ENCODE measurements at regions not wholly inside any gene's neighbourhood (a gene's known extent, or its start where the extent isn't known, plus 50 kb on each side); places are given as distances from the start of the nearest gene placed in this dataset.

DNA sequence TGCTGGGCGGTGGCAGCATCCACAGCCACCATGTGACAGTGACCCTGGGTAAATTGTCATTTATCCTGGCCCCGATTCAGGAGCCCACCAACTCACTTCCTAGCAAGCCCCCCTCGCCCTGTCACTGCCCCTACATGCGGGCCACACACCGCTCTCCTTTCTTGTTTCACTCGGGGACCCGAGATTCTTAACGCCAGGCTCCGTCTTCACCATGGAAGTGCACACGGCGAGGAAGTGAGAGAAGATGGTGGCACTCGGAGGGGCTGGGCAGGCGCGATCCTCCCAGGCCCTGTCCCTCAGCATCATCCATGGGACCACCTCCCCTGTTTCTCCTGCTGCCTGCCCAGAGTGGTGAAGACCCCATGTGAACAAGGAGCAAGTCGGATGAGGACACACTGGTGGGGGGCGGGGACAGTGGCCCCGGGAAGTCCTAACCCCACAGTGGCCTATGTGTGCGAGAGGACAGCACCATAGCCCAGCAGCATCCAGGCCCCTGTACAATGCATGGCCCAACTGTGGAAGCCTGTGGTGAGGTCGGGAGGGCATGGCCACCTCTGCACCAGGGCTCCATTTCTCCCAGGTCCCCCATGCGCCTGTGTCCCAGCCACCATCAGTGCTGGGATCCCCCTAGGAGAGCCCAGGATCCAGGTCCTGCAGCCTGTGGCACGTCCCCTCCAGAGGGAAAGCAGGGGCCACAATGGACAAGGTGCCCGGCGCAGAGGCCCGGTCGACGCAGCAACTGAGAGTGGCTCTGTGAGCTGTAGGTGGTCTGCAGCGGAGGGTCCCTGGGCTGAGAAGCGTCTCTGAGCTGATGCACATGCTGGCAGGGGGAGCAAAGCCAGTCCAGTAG lies 262.8 kb downstream of the BRD1 start:
- no peak for ATAC-seq

DNA sequence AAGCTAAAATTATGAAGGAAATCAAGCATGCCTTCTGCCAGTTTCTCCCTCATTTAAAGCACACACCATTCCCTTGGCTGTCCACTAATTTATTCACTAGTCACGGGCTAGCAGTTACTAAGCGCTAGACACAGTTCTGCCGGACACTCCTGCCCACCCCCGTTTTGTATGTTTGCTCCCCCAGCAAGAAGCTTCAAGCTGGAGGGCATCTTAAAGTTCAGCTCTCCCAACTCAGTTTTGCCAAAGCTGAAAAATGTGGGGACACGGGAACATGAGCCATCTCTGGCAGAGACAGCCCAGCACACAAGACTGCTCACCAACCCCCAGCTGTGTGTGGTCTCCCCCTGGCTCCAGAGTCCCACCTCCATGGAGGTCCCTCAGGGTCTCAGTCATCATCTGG lies 263.6 kb downstream of the BRD1 start:
- ATAC-seq = no peak

DNA sequence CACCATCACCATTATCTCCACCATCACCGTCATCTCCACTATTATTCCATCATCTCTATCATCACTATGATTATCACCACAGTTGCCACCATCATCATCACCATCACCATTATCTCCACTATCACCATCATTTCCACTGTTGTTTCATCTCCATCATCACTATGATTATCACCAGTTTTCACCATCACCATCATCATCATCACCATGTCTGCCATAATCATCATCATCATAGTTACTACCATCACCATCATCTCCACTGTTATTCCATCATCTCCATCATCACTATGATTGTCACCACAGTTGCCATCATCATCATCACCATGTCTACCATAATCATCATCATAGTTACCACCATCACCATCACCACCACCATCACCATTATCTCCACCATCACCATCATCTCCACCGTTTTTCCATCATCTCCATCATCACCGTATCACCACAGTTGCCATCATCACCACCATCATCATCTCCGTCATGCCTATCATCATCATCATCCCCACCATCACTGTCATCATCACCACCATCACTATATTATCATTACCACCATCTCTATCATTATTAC lies 264.9 kb downstream of the BRD1 start:
- no peak for ATAC-seq

GRCh38 chr22:49561976-49562375 lies 265.7 kb downstream of the BRD1 start:
- ATAC-seq = no peak

DNA sequence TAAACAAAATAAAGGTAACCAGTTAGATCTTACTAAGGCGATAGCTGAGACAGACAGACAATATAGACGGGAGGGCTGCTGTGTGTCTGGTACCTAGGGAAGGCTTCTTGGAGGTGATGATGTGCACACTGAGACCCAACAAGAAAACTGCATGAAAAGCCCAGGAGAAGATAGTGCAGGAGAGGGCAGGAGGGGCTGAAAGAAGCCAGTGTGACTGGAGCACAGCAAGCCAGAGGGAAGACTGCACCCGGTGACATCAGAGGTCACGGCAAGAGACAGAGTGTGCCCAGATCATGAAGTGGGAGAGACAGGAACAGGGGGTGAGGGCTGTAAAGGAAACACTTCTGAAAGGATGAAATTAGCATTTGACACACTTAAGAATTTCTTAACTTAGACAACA lies 266.3 kb downstream of the BRD1 start:
- ATAC-seq = no peak

DNA sequence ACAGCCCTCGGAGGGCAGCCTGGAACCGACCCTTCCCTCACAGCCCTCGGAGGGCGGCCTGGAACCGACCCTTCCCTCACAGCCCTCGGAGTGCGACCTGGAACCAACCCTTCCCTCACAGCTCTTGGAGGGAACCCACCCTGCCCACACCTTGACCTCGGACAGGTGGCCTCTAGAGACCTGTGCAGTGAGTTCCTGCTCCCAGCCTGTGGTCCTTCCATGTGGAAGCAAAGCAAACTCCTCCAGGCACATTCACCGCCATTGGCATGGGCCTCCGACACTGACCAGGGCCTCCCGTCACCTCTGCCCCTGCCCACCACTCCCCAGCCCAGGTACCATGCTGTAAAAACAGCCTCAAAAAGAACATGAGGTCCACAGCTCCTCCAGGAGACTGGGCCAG lies 272.1 kb downstream of the BRD1 start:
- ATAC-seq = no peak

- ATAC-seq = no peak
Observed at GRCh38 chr22:49554741-49555140, 272.9 kb downstream of the BRD1 start.

- no peak for ATAC-seq
Observed at GRCh38 chr22:49554296-49554625, 273.4 kb downstream of the BRD1 start.

GRCh38 chr22:49553518-49554295 lies 274.0 kb downstream of the BRD1 start:
- no peak for ATAC-seq

- ATAC-seq = no peak
Observed at GRCh38 chr22:49553076-49553475, 274.6 kb downstream of the BRD1 start.

GRCh38 chr22:49551897-49552614 lies 275.6 kb downstream of the BRD1 start:
- no peak for ATAC-seq

DNA sequence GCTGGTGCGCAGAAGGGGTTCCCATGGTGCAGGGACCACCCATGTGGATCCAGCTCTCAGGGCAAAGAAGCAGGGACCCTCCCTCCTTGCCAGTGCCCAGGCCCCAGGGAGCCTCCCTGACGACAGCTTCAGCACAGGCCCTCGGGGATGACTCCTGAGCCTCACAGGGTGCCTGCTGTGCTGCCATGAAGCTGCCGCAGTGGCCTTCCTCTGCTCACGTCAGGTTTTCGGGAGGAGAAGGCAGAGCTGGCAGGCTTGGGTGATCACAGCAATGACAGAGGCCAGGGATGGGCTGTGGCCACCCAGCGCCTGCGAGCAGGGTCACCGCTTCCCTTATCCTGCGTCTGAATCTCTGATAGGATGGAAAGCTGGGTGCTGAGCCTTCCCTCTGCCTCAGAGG lies 276.2 kb downstream of the BRD1 start:
- ATAC-seq = no peak

DNA sequence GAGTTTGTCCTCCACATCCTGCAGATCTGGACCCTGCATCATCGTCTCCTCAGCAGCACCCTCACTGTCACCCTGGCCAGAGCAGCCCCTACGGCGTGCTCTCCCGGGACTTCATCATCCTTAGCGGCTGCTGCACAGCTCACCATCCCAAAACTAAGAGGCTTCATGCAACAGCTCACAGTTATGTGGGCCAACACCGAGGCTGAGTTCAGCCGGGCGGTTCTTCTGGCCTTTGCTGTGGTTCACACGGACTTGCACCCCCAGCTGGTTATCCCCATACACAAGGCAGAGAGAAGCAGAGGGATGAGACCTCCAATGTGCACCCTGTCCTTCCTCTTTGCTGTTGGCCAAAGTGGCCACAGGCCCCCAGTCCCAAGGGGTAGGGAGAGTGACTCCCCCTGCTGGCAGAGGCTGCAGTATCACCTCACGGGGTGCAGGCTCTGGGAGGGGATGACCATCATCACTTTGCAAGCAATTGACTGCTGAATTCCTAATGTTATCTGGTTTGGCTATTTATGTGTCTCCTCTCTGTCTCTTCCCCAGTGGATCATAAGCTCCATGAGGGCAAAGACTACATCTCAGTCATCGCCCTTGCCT lies 276.8 kb downstream of the BRD1 start:
- no peak for ATAC-seq

DNA sequence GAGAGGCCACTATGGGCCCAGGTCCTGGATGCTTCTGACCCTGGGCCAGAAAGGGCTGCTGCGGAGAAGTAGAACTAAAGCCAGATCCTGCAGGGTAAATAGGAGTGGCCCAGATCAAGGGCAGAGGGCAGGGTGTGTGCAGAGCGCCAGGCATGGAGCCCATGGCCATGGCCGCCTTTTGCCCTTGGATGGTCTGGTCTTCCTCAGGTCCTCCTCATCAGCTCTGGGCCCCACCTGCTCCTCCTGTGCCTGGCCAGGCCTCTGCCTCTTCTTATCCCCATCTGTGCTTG lies 277.6 kb downstream of the BRD1 start:
- no peak for ATAC-seq

DNA sequence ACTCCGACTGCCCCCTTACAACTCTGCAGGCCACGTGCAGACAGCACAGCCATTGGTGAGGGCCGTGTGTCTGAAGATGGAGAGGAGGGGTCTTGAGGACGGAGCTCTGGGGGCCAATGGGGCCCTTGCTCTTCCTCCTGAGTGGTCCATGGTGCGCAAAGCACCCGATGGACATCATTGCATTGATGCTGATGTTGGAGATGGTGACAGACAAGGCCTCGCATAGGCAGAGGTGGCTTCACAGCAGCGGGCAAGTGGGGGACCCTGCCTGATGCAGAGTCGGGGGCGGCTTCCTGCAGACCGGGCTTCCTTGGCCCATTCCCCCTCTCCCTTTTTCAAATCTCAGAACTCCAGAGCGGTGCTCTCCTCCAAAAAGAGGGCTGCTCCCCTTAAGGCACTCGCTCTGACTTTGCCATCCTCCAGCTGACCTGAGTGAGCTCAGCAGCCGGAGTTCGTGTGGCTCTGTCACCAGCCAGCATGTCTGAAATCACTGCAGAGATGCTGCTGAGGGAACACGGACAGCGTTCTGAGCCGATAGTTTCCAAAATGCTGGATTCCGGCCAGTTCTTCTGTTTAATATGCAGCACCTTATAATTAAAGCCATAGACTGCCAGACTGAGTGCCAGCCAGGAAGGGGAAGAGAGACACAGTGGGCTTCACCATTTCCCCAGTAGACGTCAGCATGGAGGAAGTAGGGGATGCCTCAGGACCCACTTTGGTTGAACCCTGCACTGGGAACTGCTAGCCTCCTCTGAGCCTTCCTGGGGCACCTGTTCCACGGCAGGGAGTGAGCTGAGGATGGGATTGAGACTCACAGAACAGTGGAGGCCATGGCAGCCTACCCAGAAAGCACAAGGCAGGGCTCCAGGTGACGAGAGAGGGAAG lies 278.2 kb downstream of the BRD1 start:
- ATAC-seq = no peak

- no peak for ATAC-seq
Observed at GRCh38 chr22:49548356-49549202, 279.1 kb downstream of the BRD1 start.

GRCh38 chr22:49547751-49548239 lies 279.9 kb downstream of the BRD1 start:
- no peak for ATAC-seq

GRCh38 chr22:49546811-49547585 lies 280.7 kb downstream of the BRD1 start:
- ATAC-seq = no peak

DNA sequence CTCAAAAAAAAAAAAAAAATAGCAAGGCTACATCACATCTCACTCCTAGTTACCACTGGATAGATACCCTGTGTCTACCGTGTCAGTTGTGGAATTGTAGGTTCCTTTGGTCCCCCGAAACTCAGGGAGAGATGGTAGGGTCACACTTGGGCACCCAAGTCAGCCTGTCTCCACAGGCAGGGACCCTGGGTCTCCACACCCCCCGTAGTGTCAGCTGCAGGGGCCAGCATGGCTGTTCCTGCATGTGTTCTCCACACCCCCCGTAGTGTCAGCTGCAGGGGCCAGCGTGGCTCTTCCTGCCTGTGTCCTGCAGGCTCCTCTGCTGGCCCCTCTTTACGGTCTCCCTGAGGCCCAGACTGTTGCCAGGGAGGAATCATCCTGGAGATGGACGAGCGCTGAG lies 282.1 kb downstream of the BRD1 start:
- no peak for ATAC-seq

GRCh38 chr22:49544286-49544685 lies 283.4 kb downstream of the BRD1 start:
- ATAC-seq = no peak

Data from activated CD4-positive, CD25-positive, alpha-beta regulatory T cell treated with anti-CD3 and anti-CD28 coated beads, Interleukin-2, amount 50 U/mL, for 24 hours (primary cell).